ENCODE measurements at regions not wholly inside any gene's neighbourhood (a gene's known extent, or its start where the extent isn't known, plus 50 kb on each side); places are given as distances from the start of the nearest gene placed in this dataset.

DNA sequence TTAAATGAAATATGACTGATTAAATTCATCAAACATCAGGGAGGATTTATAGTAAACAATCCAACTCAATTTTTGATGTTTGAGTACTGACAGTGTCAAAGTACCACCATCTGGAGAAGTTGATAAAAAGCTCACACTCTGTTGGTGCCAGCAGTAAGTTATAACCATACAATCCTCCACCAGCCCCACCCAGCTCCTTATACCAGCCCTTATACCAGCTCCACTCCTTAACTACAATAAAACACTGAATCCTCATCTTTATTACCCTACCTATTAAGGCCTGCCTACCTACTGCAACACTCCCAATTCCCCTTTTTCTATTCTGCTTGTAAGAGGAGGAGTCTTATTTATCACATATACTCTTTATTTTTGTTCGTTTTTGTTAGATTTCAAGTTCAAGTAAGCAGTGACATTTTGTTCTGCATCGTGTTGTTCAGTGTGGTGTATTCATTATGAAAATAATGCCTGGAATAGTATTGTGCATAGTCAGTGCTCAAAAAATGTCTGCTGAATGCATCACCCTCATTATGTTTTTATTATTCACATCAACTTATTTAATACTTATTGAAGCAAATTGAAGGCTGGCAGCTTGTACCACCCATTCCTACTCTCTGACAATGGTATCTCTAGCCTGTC, 954.7 kb upstream of the ADGRB3 start:
- ATAC-seq (no peak), FAIRE-seq (no peak), DNase-seq (no peak)
- H3K9me3 ChIP-seq: no peaks in the 10 kb centered on the region
- 41 to 65% methylated on average over 2 of the region's 2 CpGs for WGBS, 2 donors
- H3K27me3 ChIP-seq: no peaks in the 10 kb centered on the region
- TF ChIP-seq, protein P1, sequence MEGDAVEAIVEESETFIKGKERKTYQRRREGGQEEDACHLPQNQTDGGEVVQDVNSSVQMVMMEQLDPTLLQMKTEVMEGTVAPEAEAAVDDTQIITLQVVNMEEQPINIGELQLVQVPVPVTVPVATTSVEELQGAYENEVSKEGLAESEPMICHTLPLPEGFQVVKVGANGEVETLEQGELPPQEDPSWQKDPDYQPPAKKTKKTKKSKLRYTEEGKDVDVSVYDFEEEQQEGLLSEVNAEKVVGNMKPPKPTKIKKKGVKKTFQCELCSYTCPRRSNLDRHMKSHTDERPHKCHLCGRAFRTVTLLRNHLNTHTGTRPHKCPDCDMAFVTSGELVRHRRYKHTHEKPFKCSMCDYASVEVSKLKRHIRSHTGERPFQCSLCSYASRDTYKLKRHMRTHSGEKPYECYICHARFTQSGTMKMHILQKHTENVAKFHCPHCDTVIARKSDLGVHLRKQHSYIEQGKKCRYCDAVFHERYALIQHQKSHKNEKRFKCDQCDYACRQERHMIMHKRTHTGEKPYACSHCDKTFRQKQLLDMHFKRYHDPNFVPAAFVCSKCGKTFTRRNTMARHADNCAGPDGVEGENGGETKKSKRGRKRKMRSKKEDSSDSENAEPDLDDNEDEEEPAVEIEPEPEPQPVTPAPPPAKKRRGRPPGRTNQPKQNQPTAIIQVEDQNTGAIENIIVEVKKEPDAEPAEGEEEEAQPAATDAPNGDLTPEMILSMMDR (IDR thresholded peaks at IDR 0.05): no peak
- no peaks in the 10 kb centered on the region for H3K36me3 ChIP-seq
- intact Hi-C loops (cut with DNase I): no loop called here
- no peak overlapping the region for H3K27ac ChIP-seq
- H3K4me1 ChIP-seq: no peaks in the 10 kb centered on the region
- no peak overlapping the region for H3K4me3 ChIP-seq

DNA sequence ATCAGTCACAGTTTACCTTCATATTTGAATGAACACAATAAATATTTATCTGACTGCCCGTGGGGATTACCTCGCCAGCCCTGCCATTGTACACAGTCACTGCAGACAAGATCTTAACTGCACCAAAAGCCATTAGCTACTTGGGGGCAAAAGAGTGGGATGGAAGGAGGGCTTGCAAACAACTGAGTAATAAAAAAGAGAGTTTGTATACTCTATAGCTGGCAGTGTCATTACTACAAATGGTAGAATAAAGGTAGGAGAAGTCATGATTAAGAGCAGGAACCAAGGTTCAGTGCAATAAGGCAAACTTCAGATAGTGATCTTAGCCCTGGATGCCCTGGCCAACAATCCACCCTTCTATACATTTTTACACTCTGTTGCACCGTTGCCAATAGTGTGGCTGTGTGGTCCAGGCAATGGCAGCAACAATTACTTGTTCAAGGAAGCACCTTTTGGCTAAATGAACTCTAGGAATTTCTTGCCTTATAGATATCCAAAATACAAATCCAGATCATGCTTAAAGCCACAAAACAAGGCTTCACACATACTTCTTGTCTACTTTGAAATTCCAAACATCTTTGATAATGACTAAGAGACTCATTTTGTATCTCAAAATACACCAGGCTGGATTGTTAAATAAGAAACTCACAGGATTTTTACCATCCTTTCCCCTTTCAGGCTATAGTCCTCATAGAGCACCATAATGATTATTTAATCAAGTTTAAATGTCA, 955.4 kb upstream of the ADGRB3 start:
- TF ChIP-seq, protein P1 (IDR thresholded peaks at IDR 0.05): no peak
- H3K4me1 ChIP-seq: no peaks in the 10 kb centered on the region
- intact Hi-C loops (cut with DNase I): no loop called here
- WGBS, 2 donors: 44 to 76% methylated on average over 3 of the region's 3 CpGs
- no peaks in the 10 kb centered on the region for H3K27me3 ChIP-seq
- FAIRE-seq (no peak), DNase-seq (no peak), ATAC-seq (no peak)
- no peak overlapping the region for H3K4me3 ChIP-seq
- no peaks in the 10 kb centered on the region for H3K36me3 ChIP-seq
- no peaks in the 10 kb centered on the region for H3K9me3 ChIP-seq
- H3K27ac ChIP-seq: no peak overlapping the region

DNA sequence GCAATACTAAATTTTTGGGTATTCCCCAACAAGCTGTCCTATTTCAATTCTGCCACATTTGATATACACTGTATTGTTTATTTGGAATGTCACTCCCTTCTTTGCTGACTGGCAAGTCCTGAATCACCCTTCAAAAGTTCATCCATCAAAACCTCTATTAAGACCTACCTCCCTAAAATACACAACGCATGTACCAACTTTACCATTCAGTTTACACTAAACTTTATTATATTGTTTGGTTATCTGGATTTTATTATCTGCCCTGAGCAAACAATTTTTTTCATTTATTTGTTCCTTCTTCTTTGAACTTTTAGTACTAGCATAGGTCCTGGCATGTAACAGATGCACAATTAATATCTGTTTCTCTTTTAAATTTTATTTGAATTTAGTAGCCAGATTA, 958.2 kb upstream of the ADGRB3 start:
- no peak for ATAC-seq
- FAIRE-seq: no peak

DNA sequence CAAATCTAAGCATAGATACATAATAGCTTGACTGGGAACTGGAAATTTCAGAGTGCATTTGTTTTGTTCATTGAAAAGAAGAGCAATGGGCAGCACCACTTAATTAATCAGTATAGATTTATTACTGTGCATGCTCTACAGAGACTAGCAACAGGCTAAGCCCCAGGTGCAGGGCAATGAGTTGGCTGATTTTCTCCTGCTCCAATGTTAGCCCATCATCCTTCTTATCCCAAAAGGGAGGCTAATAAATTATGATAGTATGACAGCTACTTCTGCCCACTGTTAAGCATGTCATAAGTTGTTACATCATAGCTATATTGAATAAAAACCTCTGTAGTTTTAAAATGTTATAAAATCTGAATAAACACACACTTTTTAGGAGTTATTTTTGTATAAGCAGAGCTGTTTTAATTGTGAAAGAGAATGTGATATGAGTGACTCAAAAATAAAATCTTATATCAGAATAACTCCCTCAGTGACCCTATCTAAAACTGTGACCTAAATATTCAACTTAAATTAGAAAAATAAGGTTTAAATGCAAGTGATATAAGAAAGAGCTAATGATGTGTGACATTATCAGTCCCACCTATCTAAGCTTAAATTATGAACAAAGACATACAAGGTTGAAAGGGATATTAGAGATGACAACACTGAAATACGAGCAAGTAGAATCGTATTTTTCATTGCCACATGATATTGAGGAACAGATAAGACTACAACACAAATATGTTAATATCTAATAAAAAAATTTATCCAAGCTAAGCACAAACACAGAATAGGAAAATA, 967.3 kb upstream of the ADGRB3 start:
- WGBS, 2 donors: 40 to 55% methylated on average over 2 of the region's 2 CpGs
- ATAC-seq (no peak), FAIRE-seq (no peak), DNase-seq (no peak)
- TF ChIP-seq, protein P1 (IDR thresholded peaks at IDR 0.05): no peak
- Histone ChIP-seq H3K4me3 (no peak overlapping the region), H3K4me1 (no peaks in the 10 kb centered on the region), H3K36me3 (no peaks in the 10 kb centered on the region), H3K27ac (no peak overlapping the region), H3K9me3 (no peaks in the 10 kb centered on the region), H3K27me3 (no peaks in the 10 kb centered on the region)
- intact Hi-C loops (cut with DNase I): no loop called here

More for the DNA sequence above, 958.2 kb upstream of the ADGRB3 start:
- no peak overlapping the region for H3K27ac ChIP-seq
- no peak for DNase-seq
- intact Hi-C loops (cut with DNase I): no loop called here
- no peaks in the 10 kb centered on the region for H3K4me1 ChIP-seq
- WGBS, 2 donors: 56 to 63% methylated on average over 1 of the region's 1 CpG
- H3K4me3 ChIP-seq: no peak overlapping the region
- H3K36me3 ChIP-seq: no peaks in the 10 kb centered on the region
- no peaks in the 10 kb centered on the region for H3K27me3 ChIP-seq
- TF ChIP-seq, protein P1 (IDR thresholded peaks at IDR 0.05): no peak
- H3K9me3 ChIP-seq: no peaks in the 10 kb centered on the region

Measured in pancreas (tissue), 10 donors.